GM19455 (cell line): ENCODE measurements at regions not wholly inside any gene's neighbourhood (a gene's known extent, or its start where the extent isn't known, plus 50 kb on each side); places are given as distances from the start of the nearest gene placed in this dataset.
"Not testable (repeated sequence)": the region's sequence is repeated elsewhere in the genome, so short reads cannot be mapped to it uniquely, and the experiment has no call there.

Source experiments
- ATAC-seq: cut with Tn5 transposase; IDR thresholded peaks from one replicate; pipeline ENCODE4 v1.9.1; 2021; ENCODE audit not compliant: unreplicated experiment

- ATAC-seq: no peak
Measured at GRCh38 chr14:83828406-83828805, 1701.5 kb upstream of the FLRT2 start.

DNA sequence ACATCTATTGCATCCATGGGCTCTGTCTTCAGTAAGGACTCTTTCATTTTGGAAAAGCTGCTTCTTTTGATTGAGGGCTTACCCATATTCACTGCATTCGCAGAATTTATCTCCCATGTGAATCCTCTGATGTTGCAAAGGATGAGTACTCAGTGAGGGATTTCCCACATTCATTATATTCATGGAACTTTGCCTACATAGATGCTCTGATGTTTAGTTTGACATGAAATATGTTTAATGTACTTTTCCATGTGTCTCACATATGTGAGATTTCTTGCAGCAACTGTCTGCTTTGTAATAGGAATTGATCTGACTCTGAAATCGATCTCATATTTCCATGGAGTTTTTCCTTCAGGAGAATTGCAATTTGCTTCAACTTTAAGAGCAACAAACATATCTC is 1699.6 kb upstream of the FLRT2 start:
- ATAC-seq: no peak

DNA sequence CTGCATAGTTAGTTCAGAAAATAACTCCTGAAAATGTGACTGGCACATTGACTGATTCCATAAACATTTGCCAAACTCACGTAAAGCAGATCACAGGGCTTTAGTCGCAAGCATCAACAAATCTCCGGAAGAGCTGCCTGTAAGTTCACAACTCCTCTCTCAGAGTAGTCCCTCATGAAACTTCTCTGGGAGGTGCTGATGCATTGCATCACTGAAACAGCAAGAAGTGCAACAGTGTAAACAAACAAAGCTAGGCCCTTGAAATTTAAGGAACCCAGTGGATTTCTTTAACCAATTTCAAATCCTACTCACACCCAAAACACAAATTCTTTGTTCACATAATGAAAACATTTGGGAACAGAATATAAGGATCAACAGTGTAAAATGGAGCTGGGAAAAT is 1691.7 kb upstream of the FLRT2 start:
- ATAC-seq: no peak

DNA sequence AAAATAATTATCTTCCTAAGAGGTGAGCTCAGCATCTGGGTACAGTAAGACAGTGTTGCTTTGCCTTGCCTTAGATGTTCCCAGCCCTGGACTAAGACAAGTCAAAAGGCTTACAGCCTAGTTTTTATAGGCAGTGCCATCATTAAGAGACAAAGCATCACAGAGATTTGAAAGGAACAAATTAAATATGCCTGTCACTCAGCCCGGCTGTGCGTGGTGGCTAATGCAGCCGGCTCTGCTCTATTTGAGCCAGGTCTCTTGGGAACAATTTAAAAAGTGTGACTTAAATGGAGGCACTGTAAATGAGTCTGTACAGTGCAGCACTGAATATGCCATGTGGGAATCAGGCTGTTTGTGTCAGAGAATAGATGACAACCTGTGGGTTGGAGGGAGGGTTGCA is 1687.4 kb upstream of the FLRT2 start:
- ATAC-seq: no peak

DNA sequence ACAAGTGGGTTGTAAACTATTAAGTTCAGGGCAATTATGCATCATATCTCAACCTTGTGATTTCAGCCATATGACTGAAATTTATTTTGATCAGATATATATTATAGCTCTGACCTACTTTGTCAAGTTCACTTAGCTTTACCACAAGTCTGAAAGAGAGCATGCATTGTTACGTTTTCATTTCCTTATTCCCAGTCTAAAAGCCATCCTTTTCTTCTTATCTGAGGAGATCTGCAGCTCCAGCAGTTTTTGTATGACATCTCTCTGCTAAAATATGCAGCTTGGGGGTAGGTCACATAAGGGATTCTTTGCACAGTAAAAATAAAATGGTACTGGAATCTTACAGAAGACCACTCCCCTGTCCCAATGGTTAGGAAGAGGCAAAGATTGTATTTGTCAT is 1682.8 kb upstream of the FLRT2 start:
- ATAC-seq: no peak

DNA sequence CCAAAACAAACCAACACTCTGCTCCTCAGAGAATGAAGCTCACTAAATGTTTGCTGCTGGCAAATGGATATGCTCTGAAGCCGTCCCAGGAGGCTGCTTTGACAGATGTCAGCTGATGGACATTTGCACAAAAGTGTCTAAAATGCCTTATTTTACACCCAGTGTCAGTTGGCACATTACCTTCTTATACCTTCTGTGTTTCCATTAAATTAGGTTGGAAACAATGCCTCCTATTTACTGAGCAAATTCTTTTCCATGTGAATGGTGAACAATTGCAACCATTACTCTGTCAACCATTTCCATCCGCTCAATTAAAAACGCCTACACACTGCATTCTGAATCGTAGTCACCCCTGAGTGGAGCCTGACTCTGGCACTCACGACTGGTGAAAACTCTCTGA is 1679.9 kb upstream of the FLRT2 start:
- ATAC-seq: no peak

- ATAC-seq: no peak
Measured at GRCh38 chr14:83856334-83856733, 1673.6 kb upstream of the FLRT2 start.

- no peak for ATAC-seq
Measured at GRCh38 chr14:83860631-83861155, 1669.3 kb upstream of the FLRT2 start.

- ATAC-seq: no peak
Measured at GRCh38 chr14:83863042-83863774, 1666.7 kb upstream of the FLRT2 start.

- ATAC-seq: no peak
Measured at GRCh38 chr14:83864106-83864505, 1665.8 kb upstream of the FLRT2 start.

DNA sequence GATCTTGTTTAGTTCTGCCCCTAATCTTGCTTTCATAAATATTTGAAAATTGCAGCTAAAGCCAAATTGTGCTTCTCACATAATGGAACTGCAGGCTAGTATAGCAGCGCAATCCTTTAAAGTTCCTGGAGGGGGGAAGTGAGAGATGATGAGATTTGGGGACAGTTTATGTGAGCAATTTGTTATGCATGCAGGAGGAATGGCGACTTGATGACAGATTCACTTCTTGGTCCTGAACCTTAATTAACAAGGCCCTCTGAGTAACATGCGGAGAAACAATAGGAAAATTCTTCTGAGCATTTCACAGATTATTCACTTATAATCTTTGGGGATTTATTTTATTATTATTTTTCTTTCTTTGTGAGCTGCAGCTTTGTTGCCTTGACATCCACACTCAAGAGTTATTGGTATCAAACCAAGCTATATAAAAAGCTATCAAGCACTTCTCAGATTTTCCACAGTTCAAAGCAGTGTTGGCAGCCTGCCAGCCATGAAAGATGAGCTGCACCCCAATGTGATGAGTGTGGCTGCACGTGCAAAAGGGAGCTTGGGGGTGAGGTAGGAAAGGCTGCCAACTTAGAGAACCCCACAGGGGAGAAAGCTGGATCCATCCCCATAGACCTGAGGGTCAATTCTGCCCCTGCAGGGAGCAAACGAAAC is 1662.2 kb upstream of the FLRT2 start:
- no peak for ATAC-seq

DNA sequence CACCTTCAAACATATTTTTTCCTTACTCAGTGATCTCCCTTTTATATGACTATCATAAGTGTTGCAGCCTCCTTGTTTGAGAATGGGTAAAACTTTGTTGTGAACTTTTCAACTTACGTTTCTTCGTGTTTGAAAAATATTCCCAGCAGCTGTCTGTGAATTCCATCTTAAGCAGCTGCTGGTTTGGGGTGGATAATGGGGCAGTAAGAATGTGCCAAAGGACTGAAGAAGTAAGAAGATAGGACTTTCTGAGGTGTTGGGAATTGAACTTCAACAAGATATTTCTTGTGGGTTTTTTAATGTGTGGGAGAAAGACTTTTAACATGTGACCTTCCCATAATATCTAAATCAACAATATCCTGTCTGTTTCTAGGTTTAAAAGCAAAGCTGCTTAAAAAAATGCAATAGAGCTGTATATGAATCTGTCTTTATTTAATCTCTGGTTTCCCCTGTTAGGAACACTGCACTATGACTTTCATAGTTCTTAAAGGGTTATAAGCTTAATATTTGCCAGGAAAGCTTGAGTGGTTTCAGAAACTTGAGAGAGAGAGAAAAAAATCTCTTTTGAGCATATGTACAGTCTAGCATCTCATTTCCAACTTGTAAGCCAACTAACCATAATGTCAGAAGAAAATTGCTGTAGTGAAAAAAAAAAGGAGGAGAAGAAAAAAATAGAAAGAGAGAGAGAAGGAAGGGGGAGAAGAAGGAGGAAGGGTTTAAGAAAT is 1659.2 kb upstream of the FLRT2 start:
- no peak for ATAC-seq

GRCh38 chr14:83873669-83874068 is 1656.3 kb upstream of the FLRT2 start:
- ATAC-seq: no peak

DNA sequence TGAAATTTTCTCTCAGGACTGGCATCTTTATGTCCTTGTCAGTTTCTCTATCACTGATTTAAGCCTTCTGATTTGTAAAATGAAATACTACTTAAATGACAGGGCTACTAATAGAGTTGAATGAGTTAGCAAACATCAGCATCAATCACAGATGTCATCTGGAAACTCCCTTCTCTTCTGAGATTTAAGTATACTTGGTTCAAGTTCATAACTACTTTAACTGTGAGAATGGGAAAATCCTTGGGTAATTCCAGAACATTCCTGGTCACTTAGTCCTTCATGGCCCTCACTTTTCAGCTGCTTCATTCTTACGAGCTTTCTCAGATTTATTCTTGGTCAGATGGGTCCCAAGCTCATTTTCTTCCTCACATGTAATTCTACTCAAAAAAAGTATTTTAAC is 1655.3 kb upstream of the FLRT2 start:
- ATAC-seq: no peak

- no peak for ATAC-seq
Measured at GRCh38 chr14:83883732-83884131, 1646.2 kb upstream of the FLRT2 start.

DNA sequence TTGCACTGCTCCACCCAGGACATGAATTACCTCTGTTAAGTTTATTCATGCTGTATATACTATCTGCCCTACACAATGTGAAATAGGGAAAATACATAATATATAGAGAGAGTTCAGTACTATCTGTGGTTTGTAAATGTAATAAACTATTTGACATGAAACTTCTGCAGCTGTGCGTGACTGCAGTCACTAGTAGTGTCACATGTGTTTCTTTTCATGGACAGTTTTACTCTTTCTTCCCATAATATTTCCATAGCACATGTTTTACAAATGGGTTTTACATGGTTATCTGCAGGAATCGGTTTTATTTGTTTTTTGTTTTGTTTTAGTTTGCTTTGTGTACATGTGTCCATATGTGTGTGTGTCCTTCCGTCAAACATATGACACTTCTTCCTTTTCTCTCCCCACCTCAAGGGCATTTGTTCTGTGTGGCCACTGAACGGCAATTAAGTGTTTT is 1644.1 kb upstream of the FLRT2 start:
- no peak for ATAC-seq

DNA sequence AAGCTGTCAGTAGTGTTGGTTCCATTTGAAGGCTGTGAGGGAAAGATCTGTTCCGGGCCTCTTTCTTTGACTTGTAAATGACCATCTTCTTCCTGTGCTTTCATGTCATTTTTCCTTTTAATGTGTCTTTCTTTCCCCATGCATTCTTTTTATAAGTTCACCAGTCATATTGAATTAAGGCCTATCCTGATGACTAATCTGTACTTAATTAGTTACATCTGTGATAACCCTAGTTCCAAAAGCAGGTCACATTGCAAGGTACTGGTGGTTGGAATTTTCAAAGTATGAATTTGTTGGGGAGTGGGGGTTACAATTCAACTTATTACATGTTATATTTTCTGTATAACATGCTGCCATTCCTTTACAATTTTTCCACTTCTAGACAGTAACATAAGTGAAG is 1642.1 kb upstream of the FLRT2 start:
- ATAC-seq: no peak

GRCh38 chr14:83893447-83893846 is 1636.5 kb upstream of the FLRT2 start:
- no peak for ATAC-seq

- ATAC-seq: no peak
Measured at GRCh38 chr14:83894568-83894967, 1635.4 kb upstream of the FLRT2 start.

- ATAC-seq: not testable (repeated sequence)
Measured at GRCh38 chr14:83898558-83898957, 1631.4 kb upstream of the FLRT2 start.

GRCh38 chr14:83899706-83900105 is 1630.2 kb upstream of the FLRT2 start:
- ATAC-seq: no peak

GRCh38 chr14:83905157-83905556 is 1624.8 kb upstream of the FLRT2 start:
- no peak for ATAC-seq
